VCaP (cell line): ENCODE measurements at regions not wholly inside any gene's neighbourhood (a gene's known extent, or its start where the extent isn't known, plus 50 kb on each side); places are given as distances from the start of the nearest gene placed in this dataset.

Experiments used
- H3K27ac ChIP-seq: fragments of 450-650 bp; 2 replicates; pipeline ENCODE4 v1.5.1; 2017
- TF ChIP-seq, protein P1 (sequence below): fragments of 450-650 bp; conservative IDR thresholded peaks from 2 replicates; pipeline ENCODE4 v1.5.1; 2017; ENCODE audit warnings: mild to moderate bottlenecking, moderate library complexity

DNA sequence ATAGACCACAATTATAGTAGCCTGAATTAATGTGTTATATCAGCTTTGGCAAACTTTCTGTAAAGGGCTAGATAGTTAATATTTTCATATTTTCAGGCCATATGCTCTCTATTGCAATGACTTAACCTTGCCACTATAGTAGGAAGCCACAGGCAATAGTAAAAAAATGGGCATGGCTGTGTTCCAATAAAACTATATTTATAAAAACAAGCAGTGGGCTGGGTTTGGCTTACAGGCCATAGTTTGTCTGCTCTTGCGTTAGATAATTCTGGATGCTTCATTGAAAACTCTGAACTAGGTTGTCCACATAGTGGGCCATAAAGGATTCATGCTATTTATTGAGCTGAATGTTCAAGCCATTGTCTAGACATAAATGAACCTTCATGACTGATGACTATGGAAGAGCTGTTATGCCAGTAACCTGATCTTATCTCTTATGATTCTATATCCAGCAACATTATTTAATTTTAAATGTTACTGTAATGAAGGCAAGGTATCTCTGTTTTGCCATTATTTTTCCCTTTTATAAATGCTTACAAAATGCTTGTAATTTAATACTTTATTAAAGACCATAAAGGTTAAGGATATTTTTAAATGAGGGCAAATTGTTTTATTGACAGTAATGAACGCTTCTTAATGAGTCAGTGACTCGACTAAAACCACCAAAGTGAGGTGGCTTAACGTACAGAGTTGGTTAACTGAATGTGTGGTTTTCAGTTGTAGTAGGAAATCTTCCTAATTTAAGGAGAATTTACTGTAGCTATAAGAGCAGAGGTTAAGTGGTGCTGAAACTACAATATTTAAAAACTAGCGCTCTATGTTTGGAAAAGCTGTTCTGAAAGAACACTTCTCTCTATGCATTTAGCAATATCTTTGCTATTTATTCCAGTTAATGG lies 560.6 kb downstream of the PRR16 start:
- no peak overlapping the region for H3K27ac ChIP-seq
- TF ChIP-seq, protein P1, sequence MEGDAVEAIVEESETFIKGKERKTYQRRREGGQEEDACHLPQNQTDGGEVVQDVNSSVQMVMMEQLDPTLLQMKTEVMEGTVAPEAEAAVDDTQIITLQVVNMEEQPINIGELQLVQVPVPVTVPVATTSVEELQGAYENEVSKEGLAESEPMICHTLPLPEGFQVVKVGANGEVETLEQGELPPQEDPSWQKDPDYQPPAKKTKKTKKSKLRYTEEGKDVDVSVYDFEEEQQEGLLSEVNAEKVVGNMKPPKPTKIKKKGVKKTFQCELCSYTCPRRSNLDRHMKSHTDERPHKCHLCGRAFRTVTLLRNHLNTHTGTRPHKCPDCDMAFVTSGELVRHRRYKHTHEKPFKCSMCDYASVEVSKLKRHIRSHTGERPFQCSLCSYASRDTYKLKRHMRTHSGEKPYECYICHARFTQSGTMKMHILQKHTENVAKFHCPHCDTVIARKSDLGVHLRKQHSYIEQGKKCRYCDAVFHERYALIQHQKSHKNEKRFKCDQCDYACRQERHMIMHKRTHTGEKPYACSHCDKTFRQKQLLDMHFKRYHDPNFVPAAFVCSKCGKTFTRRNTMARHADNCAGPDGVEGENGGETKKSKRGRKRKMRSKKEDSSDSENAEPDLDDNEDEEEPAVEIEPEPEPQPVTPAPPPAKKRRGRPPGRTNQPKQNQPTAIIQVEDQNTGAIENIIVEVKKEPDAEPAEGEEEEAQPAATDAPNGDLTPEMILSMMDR: no peak

DNA sequence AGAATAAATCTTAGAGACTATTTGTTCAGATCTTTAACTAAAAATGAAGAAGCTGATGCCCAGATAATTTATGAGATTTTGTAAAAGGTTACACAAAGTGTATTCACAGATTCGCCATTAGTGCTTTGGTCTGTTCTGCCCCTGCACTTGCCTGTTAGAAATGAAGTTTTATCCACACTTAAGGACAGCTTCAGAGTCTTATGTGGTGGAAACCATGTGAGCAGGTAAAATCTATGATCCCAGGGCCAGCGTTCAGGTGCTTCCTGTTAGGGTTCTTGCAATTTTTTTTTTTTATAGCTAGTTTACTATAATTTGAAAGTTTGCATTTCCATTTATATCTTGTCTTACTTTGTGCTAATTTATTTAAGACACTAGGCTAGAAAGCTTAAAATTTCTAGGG lies 561.6 kb downstream of the PRR16 start:
- H3K27ac ChIP-seq: no peak overlapping the region
- TF ChIP-seq, protein P1: no peak

DNA sequence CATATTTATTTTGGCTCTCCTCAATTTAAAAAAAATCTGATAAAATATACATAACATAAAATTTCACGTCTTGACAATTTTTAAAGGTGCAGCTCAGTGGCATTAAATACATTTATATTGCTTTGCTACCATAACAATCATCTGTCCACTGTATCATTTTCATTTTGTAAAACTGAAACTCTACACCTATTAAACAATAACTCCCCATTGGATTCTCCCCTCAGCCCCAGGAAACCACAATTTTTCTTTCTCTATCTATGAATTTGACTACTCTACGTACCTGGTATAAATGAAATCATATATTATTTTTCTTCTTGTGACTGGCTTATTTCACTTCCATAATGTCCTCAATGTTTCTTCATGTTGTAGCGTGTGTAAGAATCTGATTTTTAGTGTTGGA lies 563.5 kb downstream of the PRR16 start:
- TF ChIP-seq, protein P1: no peak
- no peak overlapping the region for H3K27ac ChIP-seq

- no peak overlapping the region for H3K27ac ChIP-seq
- TF ChIP-seq, protein P1: no peak
These were observed 565.6 kb downstream of the PRR16 start for GRCh38 chr5:121029536-121030245.

GRCh38 chr5:121031491-121031890 lies 567.4 kb downstream of the PRR16 start:
- TF ChIP-seq, protein P1: no peak

DNA sequence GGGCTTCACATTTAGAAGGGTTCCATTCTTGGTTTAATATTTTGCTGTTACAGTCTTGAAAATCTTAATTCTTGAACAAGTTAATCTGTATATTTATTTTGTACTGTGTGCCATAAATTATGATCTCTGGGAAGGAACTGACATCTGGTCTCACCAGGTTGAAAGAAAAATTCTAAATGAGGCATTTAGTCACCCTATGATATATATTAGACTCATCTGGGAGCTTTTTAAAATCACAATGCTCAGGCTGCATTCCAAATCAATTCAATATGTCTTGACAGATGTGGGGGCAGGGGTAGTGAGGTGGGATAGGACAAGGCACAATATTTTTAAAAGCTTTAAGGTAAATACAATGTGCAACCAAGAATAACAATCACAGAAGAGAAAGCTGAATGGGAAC lies 569.2 kb downstream of the PRR16 start:
- no peak overlapping the region for H3K27ac ChIP-seq
- TF ChIP-seq, protein P1: no peak

More at GRCh38 chr5:121031491-121031890, 567.4 kb downstream of the PRR16 start:
- no peak overlapping the region for H3K27ac ChIP-seq

DNA sequence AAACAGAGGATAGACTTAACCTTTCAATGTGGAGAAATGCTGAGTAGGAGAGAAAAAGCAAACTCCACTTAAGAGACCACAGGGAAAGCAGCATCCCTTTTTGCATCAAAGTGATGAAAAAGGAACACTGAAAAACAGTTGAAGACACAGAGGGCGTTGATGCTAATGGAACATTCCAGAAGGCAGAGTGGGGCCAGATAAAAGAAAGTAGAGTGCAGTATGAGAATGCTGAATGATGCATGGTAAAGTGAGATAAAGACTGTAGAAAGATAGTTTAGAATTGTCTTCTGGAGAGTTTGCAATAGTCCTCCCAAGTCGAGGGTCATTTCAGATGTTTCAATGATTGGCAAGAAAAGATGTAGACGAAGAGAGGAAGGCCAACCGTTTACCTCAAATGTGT lies 574.3 kb downstream of the PRR16 start:
- TF ChIP-seq, protein P1: no peak
- H3K27ac ChIP-seq: no peak overlapping the region
